Activated CD4-positive, alpha-beta memory T cell treated with anti-CD3 and anti-CD28 coated beads for 36 hours (primary cell): ENCODE measurements at regions not wholly inside any gene's neighbourhood (a gene's known extent, or its start where the extent isn't known, plus 50 kb on each side); places are given as distances from the start of the nearest gene placed in this dataset.

Experiments used
- CTCF ChIA-PET: fragments of 350-600 bp; sonication (Branson Sonifier 250); formaldehyde crosslinking; loops from one replicate; lab custom pipeline; 2021; ENCODE audit warnings: antibody characterized with exemption, inconsistent platforms; lab: Charles Lee
- POLR2A ChIA-PET: fragments of 350-600 bp; sonication (Branson Sonifier 250); formaldehyde crosslinking; loops from one replicate; lab custom pipeline; 2021; ENCODE audit warnings: antibody characterized with exemption; lab: Charles Lee
- DNase-seq: peaks from one replicate; pipeline ENCODE4 v3.0.0-alpha.2; 2020
- H3K27ac Mint-ChIP-seq: one replicate; pipeline ENCODE4 v1.8.0; 2021; ENCODE audit warnings: mixed read lengths
- H3K27me3 Mint-ChIP-seq: one replicate; pipeline ENCODE4 v1.8.0; 2021; ENCODE audit warnings: mixed read lengths
- H3K36me3 Mint-ChIP-seq: one replicate; pipeline ENCODE4 v1.8.0; 2021; ENCODE audit warnings: mixed read lengths
- H3K4me1 Mint-ChIP-seq: one replicate; pipeline ENCODE4 v1.8.0; 2021; ENCODE audit warnings: low read depth, mixed read lengths
- H3K4me3 Mint-ChIP-seq: one replicate; pipeline ENCODE4 v1.8.0; 2021; ENCODE audit warnings: mild to moderate bottlenecking, mixed read lengths
- H3K9me3 Mint-ChIP-seq: one replicate; pipeline ENCODE4 v1.8.0; 2021; ENCODE audit warnings: mixed read lengths
- intact Hi-C: fragments of 100-400 bp; cut with micrococcal nuclease; formaldehyde crosslinking; loops from one replicate; pipeline ENCODE4 v1.15.1; 2023

DNA sequence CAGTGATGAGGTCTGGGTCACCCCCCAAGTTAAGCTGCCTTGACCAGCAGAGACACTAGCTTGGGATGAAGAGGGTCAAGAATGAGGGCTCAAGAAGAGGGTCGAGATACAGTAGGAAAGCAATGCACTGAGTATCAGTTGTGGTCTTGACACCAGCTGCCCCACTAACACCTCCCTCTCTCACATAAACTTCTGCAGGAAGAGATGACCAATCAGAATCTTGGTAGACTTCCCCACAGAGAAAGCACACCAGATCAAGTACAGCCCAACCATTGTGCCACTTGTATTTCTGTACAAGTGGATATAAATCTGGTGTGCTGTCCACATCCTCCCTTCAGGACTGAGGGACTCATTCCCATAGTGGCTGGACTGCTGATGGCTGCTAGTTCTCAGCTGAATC lies 101.2 kb upstream of the ELL2 start:
- ChIA-PET POLR2A (no interaction called here), CTCF (interaction anchor here (0.6 kb wide), 1 partner anchor 1094 kb away, joined by 4 read pairs; no protein-coding TSS in a partner anchor)
- no peak for DNase-seq
- Mint-ChIP-seq H3K4me1 (peaks cover 37% of the 10 kb centered on the region), H3K27ac (no peak overlapping the region), H3K4me3 (no peak overlapping the region), H3K9me3 (no peaks in the 10 kb centered on the region), H3K27me3 (peaks cover 1% of the 10 kb centered on the region), H3K36me3 (no peaks in the 10 kb centered on the region)
- intact Hi-C loops: no loop called here

DNA sequence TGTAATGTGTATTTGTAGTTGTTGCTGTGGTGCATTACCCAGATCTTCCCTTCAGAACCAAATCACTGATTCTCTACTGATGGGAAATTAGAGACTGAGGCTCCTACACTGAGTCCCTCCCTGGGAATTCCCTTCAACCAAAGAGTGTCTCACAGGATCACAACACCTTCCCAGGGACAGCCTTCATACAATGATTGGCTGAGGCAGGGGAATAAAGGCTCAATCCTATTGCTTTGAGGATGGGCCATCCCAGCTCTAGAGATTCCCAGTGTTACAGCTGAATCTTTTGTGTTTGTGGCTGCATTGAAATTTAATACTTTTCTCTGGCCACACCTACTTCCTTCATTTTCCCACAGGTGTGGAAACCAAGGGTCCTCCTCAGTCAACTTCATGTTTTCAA lies 96.4 kb upstream of the ELL2 start:
- H3K27me3 Mint-ChIP-seq: peaks cover 9% of the 10 kb centered on the region
- no peaks in the 10 kb centered on the region for H3K9me3 Mint-ChIP-seq
- ChIA-PET CTCF (no interaction called here), POLR2A (no interaction called here)
- DNase-seq: no peak
- H3K4me3 Mint-ChIP-seq: no peak overlapping the region
- H3K4me1 Mint-ChIP-seq: peaks cover 14% of the 10 kb centered on the region
- intact Hi-C loops: no loop called here
- no peak overlapping the region for H3K27ac Mint-ChIP-seq
- no peaks in the 10 kb centered on the region for H3K36me3 Mint-ChIP-seq

- intact Hi-C loops: no loop called here
- ChIA-PET CTCF (interaction anchor here (1.3 kb wide), 1 partner anchor 10 kb away, joined by 5 read pairs; no protein-coding TSS in a partner anchor), POLR2A (interaction anchor here (0.7 to 1.3 kb wide), 3 partner anchors 10 to 92 kb away, joined by 3 to 4 read pairs (median 3); no protein-coding TSS in a partner anchor)
- peak overlapping the region; percentile 28 for H3K27ac Mint-ChIP-seq
- H3K4me1 Mint-ChIP-seq: peaks cover 14% of the 10 kb centered on the region
- no peak overlapping the region for H3K4me3 Mint-ChIP-seq
- H3K36me3 Mint-ChIP-seq: no peaks in the 10 kb centered on the region
- H3K9me3 Mint-ChIP-seq: no peaks in the 10 kb centered on the region
- DNase-seq: no peak
- peaks cover 9% of the 10 kb centered on the region for H3K27me3 Mint-ChIP-seq
Observed at GRCh38 chr5:96054311-96055030, 92.8 kb upstream of the ELL2 start.

DNA sequence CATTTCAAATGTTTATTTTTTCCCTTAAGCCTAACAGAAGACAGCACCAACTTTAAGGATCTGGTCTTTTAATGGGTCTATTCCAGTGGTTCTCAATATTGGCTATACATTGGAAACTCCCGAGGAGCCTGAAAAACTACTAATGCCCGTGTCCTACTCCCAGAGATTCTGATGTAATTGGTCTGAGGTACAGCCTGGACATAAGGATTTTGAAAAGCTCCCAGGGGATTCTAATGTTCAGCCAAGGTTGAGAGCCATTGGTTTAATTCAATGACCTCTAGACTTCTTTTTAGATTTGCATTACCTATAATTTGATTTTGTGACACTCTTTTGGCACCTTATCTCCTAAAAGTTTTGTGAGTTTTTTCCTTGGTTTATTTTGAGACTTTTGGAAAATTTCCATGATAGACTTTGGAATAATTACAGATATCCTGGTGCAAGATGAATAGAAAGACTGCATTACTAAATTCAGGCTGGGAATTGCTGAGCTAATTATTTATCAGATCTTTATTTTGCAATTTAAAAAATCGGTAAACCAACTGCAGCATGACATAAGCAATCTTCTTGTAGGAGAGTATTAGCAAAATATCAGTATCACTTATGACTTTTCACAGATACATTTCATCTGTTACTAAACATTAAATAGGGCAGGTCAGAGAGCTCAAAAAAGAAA lies 91.5 kb upstream of the ELL2 start:
- intact Hi-C loops: no loop called here
- Mint-ChIP-seq H3K27me3 (peaks cover 8% of the 10 kb centered on the region), H3K4me1 (peaks cover 14% of the 10 kb centered on the region), H3K4me3 (no peak overlapping the region), H3K27ac (no peak overlapping the region), H3K9me3 (no peaks in the 10 kb centered on the region), H3K36me3 (no peaks in the 10 kb centered on the region)
- CTCF ChIA-PET: interaction anchor here (0.9 to 1.0 kb wide), 2 partner anchors 93 to 290 kb away, joined by 3 read pairs; no protein-coding TSS in a partner anchor
- POLR2A ChIA-PET: no interaction called here
- DNase-seq: no peak

DNA sequence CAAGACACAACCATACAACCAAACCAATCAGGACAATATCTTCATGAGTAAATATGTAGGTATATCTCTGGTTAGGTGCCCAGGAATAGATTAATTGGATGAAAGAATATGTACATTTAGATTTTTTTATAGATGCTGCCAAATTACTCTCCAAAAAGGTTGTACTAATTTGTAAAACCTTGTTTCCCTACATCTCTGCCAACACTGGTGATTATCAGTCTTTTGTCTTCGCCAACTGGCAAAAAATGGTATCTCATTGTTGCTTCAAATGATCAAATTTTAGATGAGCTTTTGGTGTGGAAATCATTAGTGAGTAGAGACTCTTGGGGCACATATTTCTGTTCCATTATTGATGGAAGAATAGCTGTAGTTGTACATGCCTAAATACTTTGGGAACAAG lies 90.7 kb upstream of the ELL2 start:
- Mint-ChIP-seq H3K36me3 (no peaks in the 10 kb centered on the region), H3K27ac (no peak overlapping the region), H3K4me1 (peaks cover 14% of the 10 kb centered on the region), H3K4me3 (no peak overlapping the region), H3K9me3 (no peaks in the 10 kb centered on the region), H3K27me3 (peaks cover 6% of the 10 kb centered on the region)
- DNase-seq: no peak
- POLR2A ChIA-PET: no interaction called here
- CTCF ChIA-PET: no interaction called here
- intact Hi-C loops: no loop called here

DNA sequence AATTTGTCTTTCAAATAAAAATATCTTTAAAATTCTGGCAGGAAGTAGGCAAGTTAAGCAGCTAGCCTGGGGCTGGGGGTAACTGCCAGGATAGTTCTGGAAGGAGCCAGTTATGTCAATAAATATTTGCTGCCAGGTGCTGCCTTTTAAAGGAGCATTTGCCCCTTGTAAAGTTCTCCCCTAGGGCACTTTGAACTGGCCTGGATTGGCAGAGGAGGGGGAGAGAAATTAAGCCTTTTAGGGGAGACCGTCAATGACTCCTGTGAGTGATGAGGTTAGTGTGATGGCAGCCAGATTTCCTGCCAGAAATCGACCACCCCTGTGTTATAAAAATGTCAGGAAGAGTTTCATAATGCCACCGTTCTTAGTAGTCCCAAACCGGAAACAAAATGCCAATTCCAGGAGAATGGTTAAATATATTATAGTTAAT lies 89.8 kb upstream of the ELL2 start:
- no peak for DNase-seq
- H3K36me3 Mint-ChIP-seq: no peaks in the 10 kb centered on the region
- no peak overlapping the region for H3K4me3 Mint-ChIP-seq
- H3K4me1 Mint-ChIP-seq: peaks cover 14% of the 10 kb centered on the region
- intact Hi-C loops: no loop called here
- H3K9me3 Mint-ChIP-seq: no peaks in the 10 kb centered on the region
- H3K27ac Mint-ChIP-seq: no peak overlapping the region
- peaks cover 2% of the 10 kb centered on the region for H3K27me3 Mint-ChIP-seq
- CTCF ChIA-PET: no interaction called here
- POLR2A ChIA-PET: no interaction called here

GRCh38 chr5:96050273-96050880 lies 88.7 kb upstream of the ELL2 start:
- no peak for DNase-seq
- H3K27me3 Mint-ChIP-seq: no peaks in the 10 kb centered on the region
- H3K4me3 Mint-ChIP-seq: no peak overlapping the region
- ChIA-PET POLR2A (no interaction called here), CTCF (no interaction called here)
- H3K27ac Mint-ChIP-seq: no peak overlapping the region
- peaks cover 14% of the 10 kb centered on the region for H3K4me1 Mint-ChIP-seq
- intact Hi-C loops: no loop called here
- H3K36me3 Mint-ChIP-seq: no peaks in the 10 kb centered on the region
- H3K9me3 Mint-ChIP-seq: no peaks in the 10 kb centered on the region

- intact Hi-C loops: no loop called here
- CTCF ChIA-PET: no interaction called here
- Mint-ChIP-seq H3K9me3 (no peaks in the 10 kb centered on the region), H3K4me1 (peaks cover 8% of the 10 kb centered on the region), H3K27me3 (no peaks in the 10 kb centered on the region), H3K4me3 (no peak overlapping the region), H3K27ac (no peak overlapping the region), H3K36me3 (no peaks in the 10 kb centered on the region)
- POLR2A ChIA-PET: no interaction called here
- DNase-seq: no peak
Observed at GRCh38 chr5:96049398-96050272, 88.0 kb upstream of the ELL2 start.

DNA sequence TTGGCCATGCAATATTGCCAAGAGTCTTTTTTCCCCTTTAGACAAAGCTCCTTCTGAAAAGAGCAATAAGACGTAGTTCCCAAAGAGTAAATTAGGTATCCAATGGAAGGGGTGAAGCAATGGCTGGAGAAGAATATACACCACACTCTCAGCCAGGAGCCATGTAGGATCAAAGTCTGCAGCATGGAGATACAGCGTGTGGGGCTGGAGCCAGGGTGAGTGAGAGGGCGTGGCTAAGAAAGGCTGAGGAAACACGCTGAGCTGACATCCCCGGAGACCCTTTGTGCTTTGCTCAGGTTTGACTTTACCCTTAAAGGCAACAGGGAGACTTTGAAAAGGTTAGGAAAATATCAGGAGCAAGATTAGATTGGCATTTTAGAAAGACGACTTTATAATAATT lies 87.1 kb upstream of the ELL2 start:
- peaks cover under 1% of the 10 kb centered on the region for H3K4me1 Mint-ChIP-seq
- no peaks in the 10 kb centered on the region for H3K9me3 Mint-ChIP-seq
- intact Hi-C loops: no loop called here
- CTCF ChIA-PET: no interaction called here
- no peak for DNase-seq
- no peaks in the 10 kb centered on the region for H3K36me3 Mint-ChIP-seq
- no peak overlapping the region for H3K4me3 Mint-ChIP-seq
- no peak overlapping the region for H3K27ac Mint-ChIP-seq
- H3K27me3 Mint-ChIP-seq: no peaks in the 10 kb centered on the region
- POLR2A ChIA-PET: no interaction called here

- DNase-seq: no peak
- ChIA-PET POLR2A (no interaction called here), CTCF (no interaction called here)
- Mint-ChIP-seq H3K4me1 (no peaks in the 10 kb centered on the region), H3K27me3 (no peaks in the 10 kb centered on the region), H3K4me3 (no peak overlapping the region), H3K27ac (no peak overlapping the region), H3K9me3 (no peaks in the 10 kb centered on the region), H3K36me3 (no peaks in the 10 kb centered on the region)
- intact Hi-C loops: no loop called here
Observed at GRCh38 chr5:96045888-96046287, 84.2 kb upstream of the ELL2 start.

- intact Hi-C loops: no loop called here
- no peaks in the 10 kb centered on the region for H3K27me3 Mint-ChIP-seq
- ChIA-PET CTCF (no interaction called here), POLR2A (no interaction called here)
- H3K4me3 Mint-ChIP-seq: no peak overlapping the region
- H3K27ac Mint-ChIP-seq: no peak overlapping the region
- H3K9me3 Mint-ChIP-seq: peaks cover 2% of the 10 kb centered on the region
- H3K4me1 Mint-ChIP-seq: no peaks in the 10 kb centered on the region
- H3K36me3 Mint-ChIP-seq: no peaks in the 10 kb centered on the region
- no peak for DNase-seq
Observed at GRCh38 chr5:96043446-96043845, 81.8 kb upstream of the ELL2 start.

GRCh38 chr5:96037128-96037527 lies 75.5 kb upstream of the ELL2 start:
- H3K4me1 Mint-ChIP-seq: no peaks in the 10 kb centered on the region
- no peaks in the 10 kb centered on the region for H3K27me3 Mint-ChIP-seq
- no peak for DNase-seq
- ChIA-PET POLR2A (no interaction called here), CTCF (no interaction called here)
- intact Hi-C loops: no loop called here
- H3K27ac Mint-ChIP-seq: no peak overlapping the region
- H3K9me3 Mint-ChIP-seq: peaks cover 3% of the 10 kb centered on the region
- no peak overlapping the region for H3K4me3 Mint-ChIP-seq
- H3K36me3 Mint-ChIP-seq: no peaks in the 10 kb centered on the region
